ENCODE measurements at regions not wholly inside any gene's neighbourhood (a gene's known extent, or its start where the extent isn't known, plus 50 kb on each side); places are given as distances from the start of the nearest gene placed in this dataset.

GRCh38 chr16:8253718-8254117, 336.6 kb downstream of the TMEM114 start:
- TF ChIP-seq CTCF (IDR thresholded peaks at IDR 0.05) (no peak), POLR2A (IDR thresholded peaks at IDR 0.05) (no peak)
